ENCODE measurements at regions not wholly inside any gene's neighbourhood (a gene's known extent, or its start where the extent isn't known, plus 50 kb on each side); places are given as distances from the start of the nearest gene placed in this dataset.
"Not testable (repeated sequence)": the region's sequence is repeated elsewhere in the genome, so short reads cannot be mapped to it uniquely, and the experiment has no call there.

DNA sequence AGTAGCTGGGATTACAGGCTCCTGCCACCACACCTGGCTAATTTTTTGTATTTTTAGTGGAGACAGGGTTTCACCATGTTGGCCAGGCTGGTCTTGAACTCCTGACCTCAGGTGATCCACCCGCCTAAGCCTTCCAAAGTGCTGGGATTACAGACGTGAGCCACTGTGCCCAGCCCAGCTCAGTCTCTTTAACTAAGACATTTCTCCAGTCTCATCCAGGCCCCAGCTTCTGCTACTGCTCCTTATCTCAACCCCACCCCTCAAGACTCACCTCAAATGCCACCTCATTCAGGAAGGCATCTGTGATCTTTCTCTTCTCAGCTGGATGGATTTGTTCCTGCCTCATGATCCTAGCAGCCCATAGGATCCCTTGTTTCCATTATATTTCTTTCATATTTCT lies 85.9 kb upstream of the GRAMD1B start:
- DNase-seq (ENCODE audit: low read depth) = not testable (repeated sequence)

DNA sequence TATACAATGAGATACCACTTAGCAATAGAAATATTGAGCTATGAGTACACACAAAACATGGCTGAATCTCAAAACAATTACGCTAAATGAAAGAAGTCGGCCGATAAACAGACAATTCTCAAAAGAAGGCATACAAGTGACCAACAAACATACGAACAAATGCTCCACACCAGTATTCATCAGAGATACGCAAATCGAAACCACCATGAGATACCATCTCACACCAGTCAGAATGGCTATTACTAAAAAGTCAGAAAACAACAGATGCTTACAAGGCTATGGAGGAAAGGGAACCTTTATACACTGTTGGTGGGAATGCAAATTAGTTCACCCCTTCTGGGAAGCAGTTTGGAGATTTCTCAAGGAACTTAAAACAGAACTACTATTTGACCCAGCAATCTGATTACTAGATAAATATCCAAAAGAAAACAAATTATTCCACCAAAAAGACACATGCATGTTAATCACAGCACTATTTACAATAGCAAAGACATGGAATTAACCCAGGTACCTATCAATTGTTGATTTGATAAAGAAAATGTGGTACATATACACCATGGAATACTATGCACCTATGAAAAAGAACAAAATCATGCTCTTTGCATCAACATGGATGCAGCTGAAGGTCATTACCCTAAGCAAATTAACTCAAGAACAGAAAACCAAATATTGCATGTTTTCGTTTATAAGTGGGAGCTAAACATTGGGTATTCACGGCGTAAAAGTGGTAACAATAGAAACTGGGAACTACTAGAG lies 90.9 kb upstream of the GRAMD1B start:
- no peak for DNase-seq (ENCODE audit: low read depth)

DNA sequence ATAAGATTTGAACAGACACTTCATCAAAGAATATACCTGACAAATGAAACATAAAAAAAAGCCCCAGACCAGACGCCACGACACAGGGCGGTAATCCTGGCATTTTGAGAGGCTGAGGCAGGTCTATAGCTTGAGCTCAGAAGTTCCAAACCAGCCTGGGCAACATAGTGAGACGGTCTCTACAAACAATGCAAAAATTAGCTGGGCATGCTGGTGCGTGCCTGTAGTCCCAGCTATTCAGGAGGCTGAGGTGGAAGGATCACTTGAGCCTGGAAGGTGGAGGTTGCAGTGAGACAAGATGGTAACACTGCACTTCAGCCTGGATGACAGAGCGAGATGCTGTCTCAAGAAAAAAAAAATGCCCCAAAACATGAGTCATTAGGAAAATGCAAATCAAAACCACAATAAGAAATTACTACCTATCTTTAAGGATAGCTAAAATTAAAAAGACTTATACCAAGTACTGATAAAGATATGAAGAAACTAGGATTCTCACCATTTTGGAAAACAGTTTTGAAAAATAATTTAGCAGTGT lies 91.7 kb upstream of the GRAMD1B start:
- no peak for DNase-seq (ENCODE audit: low read depth)

DNA sequence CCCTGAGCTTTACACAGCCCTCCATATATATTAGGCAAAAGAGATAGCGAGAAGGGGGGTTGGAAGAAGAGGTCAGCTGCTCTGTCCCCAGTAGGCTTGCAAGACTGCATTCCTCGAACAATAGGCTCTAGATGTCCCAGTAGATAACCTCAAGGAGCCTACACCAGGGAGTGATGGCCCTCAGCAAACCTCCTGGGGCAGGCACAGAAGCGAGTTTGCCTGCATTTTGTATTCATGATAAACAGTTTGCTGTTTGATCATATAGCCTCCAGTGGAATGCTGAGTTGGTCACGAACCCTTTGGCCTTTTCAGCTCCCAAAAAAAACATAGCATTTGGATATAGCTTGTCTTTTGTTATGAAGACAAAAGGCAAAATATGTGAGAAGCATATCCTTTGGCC lies 95.1 kb upstream of the GRAMD1B start:
- no peak for DNase-seq (ENCODE audit: low read depth)

DNA sequence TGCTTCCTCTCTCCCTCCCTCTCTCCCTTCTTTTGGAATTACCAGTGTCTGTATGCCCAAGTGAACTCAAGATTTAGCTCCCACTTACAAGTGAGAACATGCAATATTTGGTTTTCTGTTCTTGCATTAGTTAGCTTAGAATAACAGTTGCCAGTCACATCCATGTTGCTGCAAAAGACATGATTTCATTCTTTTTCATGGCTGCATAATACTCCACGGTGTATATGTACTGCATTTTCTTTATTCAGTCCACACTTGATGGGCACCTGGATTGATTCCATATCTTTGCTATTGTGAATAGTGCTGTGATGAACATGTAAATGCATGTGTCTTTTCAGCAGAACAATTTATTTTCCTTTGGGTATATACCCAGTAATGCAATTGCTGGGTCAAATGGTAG lies 97.5 kb upstream of the GRAMD1B start:
- not testable (repeated sequence) for DNase-seq (ENCODE audit: low read depth)

DNA sequence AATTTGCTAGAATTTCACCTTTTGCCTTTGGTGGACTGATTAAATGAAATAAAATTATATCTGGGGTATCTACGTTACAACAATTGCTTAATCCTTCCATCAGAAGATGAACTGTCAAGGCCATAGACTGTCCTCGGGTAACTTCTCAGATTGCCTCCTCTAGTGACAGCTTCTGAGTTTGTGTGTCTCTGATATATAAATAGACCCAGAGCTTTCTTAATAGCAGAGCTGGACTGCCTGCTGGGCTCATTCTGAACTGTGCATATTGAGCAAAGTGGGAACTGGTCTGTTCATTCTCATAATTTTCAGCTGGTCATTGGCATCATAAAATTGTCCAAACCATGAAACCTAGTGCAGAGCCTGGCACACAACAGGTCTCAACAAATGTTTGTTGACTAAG lies 99.1 kb upstream of the GRAMD1B start:
- DNase-seq (ENCODE audit: low read depth) = no peak

DNA sequence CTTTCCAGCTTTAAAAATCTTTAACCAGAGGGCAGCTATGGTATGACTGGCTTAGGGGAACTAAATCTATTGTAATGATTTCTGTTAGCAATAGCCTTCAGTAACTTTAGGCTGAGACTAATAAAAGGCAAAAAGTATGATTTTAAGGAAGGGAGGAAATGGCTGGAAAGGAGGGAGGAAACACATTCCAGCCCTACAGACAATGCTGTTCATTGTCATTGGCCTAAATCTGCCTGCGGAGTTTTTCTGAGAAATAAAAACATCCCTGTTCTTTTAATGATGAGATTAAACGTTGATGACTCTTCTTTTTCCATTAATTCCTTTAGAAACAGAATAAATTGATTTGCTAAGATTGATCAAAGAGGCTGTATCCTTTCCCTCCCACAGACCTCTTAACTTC lies 99.6 kb upstream of the GRAMD1B start:
- DNase-seq (ENCODE audit: low read depth) = no peak

DNA sequence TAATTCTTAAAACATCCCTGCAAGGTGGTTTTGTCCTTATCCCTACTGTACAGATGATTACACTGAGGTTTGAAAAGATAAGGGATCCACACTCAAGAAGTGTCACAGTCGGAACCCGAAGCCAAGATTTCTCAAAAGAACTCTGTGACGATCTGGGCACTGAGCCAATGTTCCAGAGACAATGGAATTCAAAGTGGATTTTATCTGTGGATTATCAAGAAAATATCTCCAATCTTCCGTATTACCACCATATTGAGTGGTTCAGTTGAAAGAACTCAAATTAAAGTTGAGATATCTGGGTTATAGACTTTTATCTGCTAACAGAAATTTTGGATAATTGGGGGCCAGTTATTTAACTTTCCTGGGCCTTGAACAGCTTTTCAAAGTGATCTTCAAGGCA lies 100.0 kb upstream of the GRAMD1B start:
- DNase-seq (ENCODE audit: low read depth) = no peak

DNA sequence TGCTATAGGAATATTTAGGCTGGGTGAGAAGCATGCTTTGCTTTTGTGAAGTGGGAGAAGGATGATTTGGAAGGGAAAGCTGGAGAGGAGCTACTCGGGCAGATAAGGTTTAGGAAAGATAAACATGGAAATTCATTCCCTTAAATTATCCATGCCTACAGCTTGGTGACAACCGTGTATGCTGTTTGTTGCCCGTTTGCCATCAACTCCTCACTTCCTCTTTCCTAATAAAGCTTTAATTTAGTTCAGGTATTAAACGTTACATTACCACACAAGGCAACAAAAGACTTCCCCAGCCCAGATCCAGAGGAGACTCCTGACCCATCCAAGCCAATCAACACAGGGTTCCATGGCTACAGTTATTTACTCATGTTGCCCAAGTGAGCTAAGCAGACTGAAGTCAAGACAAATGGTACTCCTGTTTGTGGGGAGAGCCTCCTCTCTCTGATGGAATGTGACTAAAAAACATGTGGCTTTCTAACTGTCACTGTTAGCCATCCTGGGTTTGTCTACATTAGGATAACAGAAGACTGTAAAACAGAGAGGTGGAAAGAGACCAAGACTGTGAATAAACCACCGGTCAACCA lies 101.7 kb upstream of the GRAMD1B start:
- no peak for DNase-seq (ENCODE audit: low read depth)

DNA sequence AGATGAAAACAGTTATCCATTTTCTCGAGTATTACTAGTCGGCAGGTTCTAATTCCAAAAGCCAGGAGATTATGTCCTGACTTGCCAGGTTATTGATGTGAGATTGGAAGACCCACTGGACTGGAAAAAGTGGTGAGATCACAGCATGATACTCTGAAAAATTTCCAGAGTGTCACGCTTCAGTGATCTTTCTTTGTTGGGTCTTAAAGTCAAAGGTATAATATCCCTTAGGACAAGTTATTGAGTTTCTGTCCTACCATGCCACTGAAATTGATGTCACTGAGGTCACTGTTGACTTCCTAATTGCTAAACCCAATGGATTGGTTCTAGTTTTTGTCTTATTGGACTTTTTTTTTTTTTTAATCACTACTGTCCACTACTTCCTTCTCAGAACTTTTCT lies 104.5 kb upstream of the GRAMD1B start:
- DNase-seq (ENCODE audit: low read depth) = no peak

DNA sequence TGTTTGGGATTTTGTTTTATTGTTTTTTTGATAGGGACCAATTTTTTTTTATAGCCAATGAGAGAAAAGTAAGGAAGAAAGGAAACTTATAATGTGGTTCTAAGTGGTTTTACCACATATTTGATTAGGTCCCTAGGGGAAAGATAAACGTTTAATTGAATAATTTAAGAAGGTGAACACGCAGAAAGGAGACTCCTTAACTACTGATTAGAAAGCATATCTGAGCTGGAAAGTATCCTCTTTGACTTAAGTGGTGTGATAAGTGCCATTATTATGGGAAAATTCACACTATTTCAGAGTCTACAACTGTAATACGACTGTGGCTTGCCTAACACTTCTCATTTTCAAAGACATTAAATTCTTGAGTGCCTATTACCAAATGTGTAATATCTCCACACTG lies 106.5 kb upstream of the GRAMD1B start:
- DNase-seq (ENCODE audit: low read depth) = no peak

DNA sequence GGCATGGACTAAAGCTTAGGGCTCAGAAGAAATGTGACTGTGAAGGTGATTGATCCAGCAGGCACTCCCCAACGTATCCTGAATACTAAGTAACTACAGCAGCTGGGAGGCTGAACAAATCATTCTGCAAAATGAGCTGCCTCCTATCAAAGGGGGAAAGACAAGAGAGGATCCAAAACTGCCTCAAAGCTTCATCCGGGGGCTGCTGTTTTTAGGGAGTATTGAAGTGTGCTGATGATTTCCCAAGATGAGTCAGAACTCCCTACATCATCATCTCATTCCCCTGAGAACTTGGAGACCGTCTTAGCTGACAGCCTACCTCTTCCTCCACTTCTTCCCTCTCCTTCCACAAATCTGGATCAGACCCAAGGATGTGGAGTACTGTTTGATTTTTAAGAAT lies 108.4 kb upstream of the GRAMD1B start:
- no peak for DNase-seq (ENCODE audit: low read depth)

DNA sequence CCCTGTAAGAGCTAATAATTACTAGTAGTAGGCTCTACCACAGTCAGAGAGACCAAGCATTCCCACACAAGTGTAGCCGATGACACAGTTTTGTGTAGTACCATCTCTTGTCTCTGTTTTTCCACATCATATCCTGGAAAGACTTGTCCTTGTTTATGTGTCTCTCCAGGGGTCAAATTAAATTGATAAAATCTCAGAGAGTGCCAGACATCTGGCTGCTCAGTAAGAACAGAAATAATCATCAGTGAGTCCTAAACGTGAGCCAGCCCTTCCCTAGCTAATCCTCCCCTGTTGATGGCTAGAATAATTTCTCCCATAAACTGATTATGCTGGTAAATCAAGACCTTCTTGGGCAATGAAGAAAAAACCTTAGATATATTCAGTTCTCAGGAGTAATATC lies 111.4 kb upstream of the GRAMD1B start:
- DNase-seq (ENCODE audit: low read depth) = no peak

DNA sequence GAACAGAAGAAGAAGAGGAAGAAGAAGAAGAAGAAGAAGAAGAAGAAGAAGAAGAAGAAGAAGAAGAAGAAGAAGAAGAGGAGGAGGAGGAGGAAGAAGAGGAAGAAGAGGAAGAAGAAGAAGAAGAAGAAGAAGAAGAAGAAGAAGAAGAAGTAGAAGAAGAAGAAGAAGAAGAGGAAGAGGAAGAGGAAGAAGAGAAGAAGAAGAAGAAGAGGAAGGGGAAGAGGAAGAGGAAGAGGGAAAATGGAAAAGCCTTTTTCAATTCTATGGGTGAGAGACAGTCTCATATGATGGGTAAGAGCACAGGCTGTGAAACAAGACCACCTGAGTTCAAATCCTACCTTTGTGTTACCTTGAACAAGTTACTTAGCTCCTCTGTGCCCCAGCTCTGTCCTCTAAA lies 111.9 kb upstream of the GRAMD1B start:
- not testable (repeated sequence) for DNase-seq (ENCODE audit: low read depth)

DNA sequence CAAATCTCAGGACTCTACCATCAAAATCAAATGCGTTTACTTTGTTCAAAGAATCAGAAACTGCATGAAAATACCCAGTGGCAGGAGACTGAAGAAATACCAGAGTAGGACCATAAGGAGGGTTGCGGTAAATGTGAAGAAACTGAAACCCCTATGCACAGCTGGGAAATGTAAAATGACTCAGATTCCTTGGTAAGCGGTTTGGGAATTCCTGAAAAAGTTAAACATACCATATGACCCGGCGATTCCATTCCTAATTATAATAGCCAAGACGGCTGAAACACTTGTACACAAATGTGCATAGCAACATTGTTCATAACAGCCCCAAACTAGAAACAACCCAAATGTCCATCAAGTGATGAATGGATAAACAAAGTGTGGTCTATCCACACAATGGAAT lies 114.1 kb upstream of the GRAMD1B start:
- no peak for DNase-seq (ENCODE audit: low read depth)

DNA sequence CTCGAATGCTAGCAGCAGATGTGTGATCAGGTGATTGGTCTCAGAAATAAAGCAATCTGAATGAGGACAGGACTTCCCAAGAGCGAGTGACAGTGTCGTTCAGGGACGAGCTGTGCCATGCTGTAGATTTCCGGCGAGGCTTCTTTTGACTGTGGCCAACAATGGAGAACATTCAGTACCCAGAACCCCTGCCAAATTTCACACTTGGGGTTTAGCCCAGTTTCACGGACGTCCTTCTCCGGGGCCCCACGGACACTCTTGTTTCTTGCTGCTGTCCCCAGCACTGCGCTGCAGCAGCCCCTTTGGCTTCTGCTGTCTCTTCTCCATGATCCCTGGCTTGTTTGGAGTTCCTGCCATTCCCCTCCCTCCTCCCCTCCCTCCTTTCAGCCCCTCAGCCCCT lies 115.1 kb upstream of the GRAMD1B start:
- no peak for DNase-seq (ENCODE audit: low read depth)

DNA sequence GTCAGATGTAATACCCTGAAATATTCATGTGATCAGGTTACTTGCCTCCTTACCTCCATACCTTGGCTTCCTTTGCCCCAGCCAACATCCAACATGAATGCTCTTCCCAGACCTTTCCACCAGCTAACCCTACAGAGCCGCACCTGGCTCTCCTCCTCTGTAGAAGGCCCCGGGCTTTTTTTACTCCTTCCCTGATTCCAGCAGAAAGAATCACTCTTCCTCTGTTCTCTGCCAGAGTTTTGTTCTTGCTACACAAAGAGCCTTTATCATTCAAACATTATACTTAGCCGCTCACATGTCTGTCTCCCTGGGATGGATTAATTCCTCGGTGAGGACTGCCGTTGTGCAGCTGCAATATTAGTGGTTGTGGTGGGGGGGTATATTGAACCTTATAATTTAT lies 116.8 kb upstream of the GRAMD1B start:
- DNase-seq (ENCODE audit: low read depth) = no peak

DNA sequence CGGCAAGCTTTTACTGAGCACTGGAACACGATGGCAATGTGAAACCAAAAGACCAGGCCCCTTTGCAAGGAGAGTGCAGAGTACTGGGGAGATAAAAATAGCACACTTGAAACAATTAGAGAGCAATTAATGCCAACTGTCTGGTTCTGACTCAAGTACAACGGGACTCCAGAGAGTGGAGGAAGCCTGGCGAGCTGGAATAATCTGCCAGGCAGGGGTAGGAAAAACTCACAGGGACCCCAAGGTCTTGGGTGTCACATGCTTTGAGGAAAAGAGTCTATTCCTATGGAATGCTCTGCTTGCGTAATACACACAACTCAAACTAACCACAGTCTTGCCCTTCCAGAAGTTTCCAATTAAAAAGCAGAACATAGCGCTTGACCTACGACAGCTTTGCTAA lies 113.0 kb upstream of the CLMP start:
- DNase-seq (ENCODE audit: low read depth) = no peak

DNA sequence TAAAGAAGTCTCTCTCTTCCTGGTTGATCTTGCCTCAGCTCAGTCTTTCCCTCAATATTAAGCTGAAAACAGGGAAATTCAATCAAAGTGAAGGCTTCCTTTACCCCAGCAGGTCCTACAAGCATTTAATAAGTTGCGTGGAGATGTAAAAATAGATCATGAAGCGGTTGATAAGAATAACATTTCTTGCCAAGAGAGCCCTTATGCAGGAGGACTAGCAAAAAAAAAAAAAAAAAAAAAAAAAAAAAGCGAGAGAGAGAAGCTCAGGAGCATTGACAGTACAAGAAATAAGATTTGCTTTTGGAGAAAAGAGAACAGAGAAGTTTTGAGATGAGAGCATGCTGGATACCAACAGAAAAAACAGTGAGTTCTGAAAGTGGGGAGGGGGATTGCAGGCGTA lies 112.2 kb upstream of the CLMP start:
- no peak for DNase-seq (ENCODE audit: low read depth)

DNA sequence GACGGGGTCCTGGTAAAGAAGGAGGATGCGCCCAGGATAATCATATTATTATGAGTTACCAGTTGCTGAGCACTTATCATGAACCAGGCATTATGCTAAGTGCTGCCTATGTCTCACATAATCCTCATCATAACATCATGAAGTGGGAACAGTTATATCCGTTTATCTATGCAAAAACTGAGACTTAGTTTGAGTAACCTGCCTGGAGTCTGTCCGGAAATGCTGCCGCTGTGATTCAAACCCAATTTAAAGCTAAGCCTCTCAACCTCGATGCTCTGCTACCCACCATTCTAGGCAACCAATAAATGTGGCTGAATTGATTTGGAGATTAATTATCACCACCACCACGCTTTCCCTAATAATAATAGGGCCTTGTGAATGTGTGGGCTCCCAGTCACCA lies 111.5 kb upstream of the CLMP start:
- no peak for DNase-seq (ENCODE audit: low read depth)

DNA sequence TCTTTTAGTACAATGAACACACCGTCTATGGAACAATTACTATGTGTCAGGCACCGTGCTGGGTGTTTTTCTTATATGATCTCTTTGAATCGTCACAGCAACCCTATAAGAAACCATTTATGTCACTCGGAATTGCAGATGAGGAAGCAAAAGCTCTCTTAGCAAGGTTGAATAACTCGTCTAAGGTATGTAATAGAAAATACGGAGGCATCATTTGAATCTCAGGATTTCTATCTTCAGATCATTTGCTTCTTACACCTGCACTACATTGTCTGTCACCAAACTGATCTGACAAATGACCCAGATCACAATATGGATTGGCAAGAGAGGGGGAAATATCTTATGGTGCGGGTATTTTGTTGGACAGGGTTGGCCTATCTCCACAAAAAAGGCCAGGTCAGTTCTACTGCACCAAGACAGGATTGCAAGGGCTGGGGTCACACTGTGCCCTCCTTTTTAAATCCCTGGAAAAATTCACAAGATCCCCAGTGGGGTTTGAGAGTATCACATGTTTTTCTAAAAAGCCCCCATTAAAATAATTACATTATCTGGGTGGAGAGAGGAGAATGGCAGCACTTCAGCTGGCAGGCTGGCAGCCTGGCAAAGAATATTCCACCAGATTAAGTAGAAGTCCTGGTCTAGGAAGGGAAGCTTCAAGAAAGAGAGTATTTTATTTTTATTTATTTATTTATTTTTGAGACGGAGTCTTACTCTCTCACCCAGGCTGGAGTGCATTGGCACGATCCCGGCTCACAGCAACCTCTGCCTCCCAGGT lies 110.7 kb upstream of the CLMP start:
- no peak for DNase-seq (ENCODE audit: low read depth)

DNA sequence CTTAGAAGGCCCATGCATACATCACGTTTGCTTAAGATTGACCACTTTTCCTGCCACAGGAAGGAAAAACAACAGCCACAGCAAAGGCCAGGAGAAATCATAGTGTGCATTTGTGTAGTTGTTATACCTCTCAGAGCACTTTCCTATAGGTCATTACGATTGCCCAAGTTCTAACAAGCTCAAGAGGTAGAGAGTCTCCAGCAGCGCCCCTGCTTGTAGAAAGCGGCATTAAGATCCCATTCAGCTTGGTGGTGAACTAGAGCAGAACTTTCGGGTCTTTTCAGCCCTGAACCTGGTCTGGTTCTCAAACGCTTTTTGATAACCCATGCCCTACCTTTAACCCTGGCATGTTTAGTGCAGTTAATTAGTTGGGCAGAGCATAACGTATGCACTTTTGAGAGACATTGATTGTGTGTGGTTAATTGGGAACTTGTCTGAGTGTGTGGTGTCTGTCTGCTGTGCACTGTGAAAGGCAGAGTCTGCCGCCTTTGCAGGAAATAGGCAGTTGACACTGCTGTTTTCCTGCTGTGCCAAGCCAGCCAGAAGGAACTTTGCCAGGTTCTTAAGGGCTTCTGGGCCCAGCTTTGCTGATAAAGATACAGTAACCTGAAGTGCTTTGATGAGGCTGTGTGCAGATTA lies 109.9 kb upstream of the CLMP start:
- DNase-seq (ENCODE audit: low read depth) = no peak

DNA sequence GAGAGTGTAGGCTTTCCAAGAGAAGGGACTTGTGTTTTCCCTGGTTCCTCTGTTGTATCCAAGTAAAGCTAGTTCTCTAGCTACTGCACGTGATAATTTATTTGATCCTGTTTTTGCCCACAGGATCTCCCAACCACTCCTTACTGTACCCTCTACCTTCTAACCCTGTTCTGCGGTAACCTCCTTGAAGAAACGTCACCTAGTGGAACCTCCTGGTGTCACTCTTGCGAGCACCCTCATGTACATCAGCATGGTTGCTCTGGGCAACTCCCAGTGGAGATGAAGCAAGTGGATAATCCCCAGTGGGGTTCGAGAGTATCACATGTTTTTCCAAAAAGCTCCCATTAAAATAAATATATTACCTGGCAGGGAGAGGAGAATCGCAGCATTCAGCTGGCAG lies 108.9 kb upstream of the CLMP start:
- DNase-seq (ENCODE audit: low read depth) = no peak

All from activated T-cell treated with anti-CD3 and anti-CD28 coated beads for 48 hours (primary cell).